ENCODE measurements at regions not wholly inside any gene's neighbourhood (a gene's known extent, or its start where the extent isn't known, plus 50 kb on each side); places are given as distances from the start of the nearest gene placed in this dataset.

- Histone ChIP-seq H2AFZ (ENCODE audit: low read depth, low read length) (no peak overlapping the region), H3K4me2 (ENCODE audit: insufficient read depth, low read length) (no peak overlapping the region), H3K79me2 (ENCODE audit: insufficient read depth, low read length) (no peaks in the 10 kb centered on the region), H4K20me1 (ENCODE audit: insufficient read depth, low read length) (no peaks in the 10 kb centered on the region), H3K27ac (ENCODE audit: low read length) (no peak overlapping the region), H3K4me1 (ENCODE audit: insufficient read depth, low read length) (no peaks in the 10 kb centered on the region), H3K9me3 (ENCODE audit: insufficient read depth, low read length, severe bottlenecking) (no peaks in the 10 kb centered on the region), H3K27me3 (ENCODE audit: insufficient read depth, low read length, poor library complexity) (no peaks in the 10 kb centered on the region), H3K4me3 (ENCODE audit: low read depth in 1 of 2, low read length in 2 of 2) (no peak overlapping the region), H3K36me3 (ENCODE audit: insufficient read depth, low read length) (no peaks in the 10 kb centered on the region), H3K9ac (ENCODE audit: low read depth, low read length) (no peak overlapping the region)
- TF ChIP-seq EZH2 (IDR thresholded peaks at IDR 0.05; ENCODE audit: borderline replicate concordance, low read depth, low read length, severe bottlenecking): no peak
- TF ChIP-seq, protein P1, sequence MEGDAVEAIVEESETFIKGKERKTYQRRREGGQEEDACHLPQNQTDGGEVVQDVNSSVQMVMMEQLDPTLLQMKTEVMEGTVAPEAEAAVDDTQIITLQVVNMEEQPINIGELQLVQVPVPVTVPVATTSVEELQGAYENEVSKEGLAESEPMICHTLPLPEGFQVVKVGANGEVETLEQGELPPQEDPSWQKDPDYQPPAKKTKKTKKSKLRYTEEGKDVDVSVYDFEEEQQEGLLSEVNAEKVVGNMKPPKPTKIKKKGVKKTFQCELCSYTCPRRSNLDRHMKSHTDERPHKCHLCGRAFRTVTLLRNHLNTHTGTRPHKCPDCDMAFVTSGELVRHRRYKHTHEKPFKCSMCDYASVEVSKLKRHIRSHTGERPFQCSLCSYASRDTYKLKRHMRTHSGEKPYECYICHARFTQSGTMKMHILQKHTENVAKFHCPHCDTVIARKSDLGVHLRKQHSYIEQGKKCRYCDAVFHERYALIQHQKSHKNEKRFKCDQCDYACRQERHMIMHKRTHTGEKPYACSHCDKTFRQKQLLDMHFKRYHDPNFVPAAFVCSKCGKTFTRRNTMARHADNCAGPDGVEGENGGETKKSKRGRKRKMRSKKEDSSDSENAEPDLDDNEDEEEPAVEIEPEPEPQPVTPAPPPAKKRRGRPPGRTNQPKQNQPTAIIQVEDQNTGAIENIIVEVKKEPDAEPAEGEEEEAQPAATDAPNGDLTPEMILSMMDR (IDR thresholded peaks at IDR 0.05; ENCODE audit: borderline replicate concordance, extremely low read depth, low read length, poor library complexity, severe bottlenecking): no peak
- ATAC-seq (ENCODE audit: insufficient read depth, low read depth): no peak
- no peak for DNase-seq
These were observed 205.2 kb downstream of the SP3 start for GRCh38 chr2:173759959-173760358.

GRCh38 chr2:173760553-173760952 is 204.6 kb downstream of the SP3 start:
- H3K4me2 ChIP-seq (ENCODE audit: insufficient read depth, low read length): no peak overlapping the region
- H3K27ac ChIP-seq (ENCODE audit: low read length): no peak overlapping the region
- no peak overlapping the region for H3K9ac ChIP-seq (ENCODE audit: low read depth, low read length)
- H3K27me3 ChIP-seq (ENCODE audit: insufficient read depth, low read length, poor library complexity): no peaks in the 10 kb centered on the region
- TF ChIP-seq EZH2 (IDR thresholded peaks at IDR 0.05; ENCODE audit: borderline replicate concordance, low read depth, low read length, severe bottlenecking): no peak
- TF ChIP-seq, protein P1 (IDR thresholded peaks at IDR 0.05; ENCODE audit: borderline replicate concordance, extremely low read depth, low read length, poor library complexity, severe bottlenecking): no peak
- no peak overlapping the region for H3K4me3 ChIP-seq (ENCODE audit: low read depth in 1 of 2, low read length in 2 of 2)
- DNase-seq (no peak), ATAC-seq (ENCODE audit: insufficient read depth, low read depth) (no peak)
- H3K9me3 ChIP-seq (ENCODE audit: insufficient read depth, low read length, severe bottlenecking): no peaks in the 10 kb centered on the region
- H3K79me2 ChIP-seq (ENCODE audit: insufficient read depth, low read length): no peaks in the 10 kb centered on the region
- H4K20me1 ChIP-seq (ENCODE audit: insufficient read depth, low read length): no peaks in the 10 kb centered on the region
- H2AFZ ChIP-seq (ENCODE audit: low read depth, low read length): no peak overlapping the region
- no peaks in the 10 kb centered on the region for H3K4me1 ChIP-seq (ENCODE audit: insufficient read depth, low read length)
- no peaks in the 10 kb centered on the region for H3K36me3 ChIP-seq (ENCODE audit: insufficient read depth, low read length)

DNA sequence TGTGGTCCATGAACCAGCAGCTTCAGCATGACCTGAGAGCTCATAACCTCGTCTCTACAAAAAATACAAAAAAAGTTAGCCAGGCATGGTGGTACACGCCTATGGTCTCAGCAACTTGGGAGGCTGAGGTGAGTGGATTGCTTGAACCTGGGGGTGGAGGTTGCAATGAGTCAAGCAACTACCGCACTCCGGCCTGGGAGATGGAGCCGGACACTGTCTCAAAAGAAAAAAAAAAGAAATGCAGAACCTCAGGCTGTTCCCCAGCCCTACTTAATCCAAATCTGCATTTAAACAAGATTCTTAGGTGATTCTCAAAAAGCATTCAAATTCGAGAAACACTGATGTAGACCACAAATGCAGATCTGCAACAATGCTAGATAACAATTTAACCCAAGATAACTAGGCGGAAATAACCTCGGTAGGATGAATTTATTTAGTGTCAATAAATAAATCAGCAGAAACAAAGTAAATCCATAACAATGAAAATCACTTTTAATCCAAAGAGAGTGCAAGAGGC is 203.5 kb downstream of the SP3 start:
- Histone ChIP-seq H3K27me3 (ENCODE audit: insufficient read depth, low read length, poor library complexity) (no peaks in the 10 kb centered on the region), H3K36me3 (ENCODE audit: insufficient read depth, low read length) (no peaks in the 10 kb centered on the region), H4K20me1 (ENCODE audit: insufficient read depth, low read length) (no peaks in the 10 kb centered on the region), H3K4me3 (ENCODE audit: low read depth in 1 of 2, low read length in 2 of 2) (no peak overlapping the region), H3K9me3 (ENCODE audit: insufficient read depth, low read length, severe bottlenecking) (no peaks in the 10 kb centered on the region), H3K9ac (ENCODE audit: low read depth, low read length) (no peak overlapping the region), H3K4me1 (ENCODE audit: insufficient read depth, low read length) (no peaks in the 10 kb centered on the region), H3K4me2 (ENCODE audit: insufficient read depth, low read length) (no peak overlapping the region), H2AFZ (ENCODE audit: low read depth, low read length) (no peak overlapping the region), H3K79me2 (ENCODE audit: insufficient read depth, low read length) (no peaks in the 10 kb centered on the region), H3K27ac (ENCODE audit: low read length) (no peak overlapping the region)
- TF ChIP-seq, protein P1 (IDR thresholded peaks at IDR 0.05; ENCODE audit: borderline replicate concordance, extremely low read depth, low read length, poor library complexity, severe bottlenecking): no peak
- no peak for TF ChIP-seq EZH2 (IDR thresholded peaks at IDR 0.05; ENCODE audit: borderline replicate concordance, low read depth, low read length, severe bottlenecking)
- DNase-seq (no peak), ATAC-seq (ENCODE audit: insufficient read depth, low read depth) (no peak)

DNA sequence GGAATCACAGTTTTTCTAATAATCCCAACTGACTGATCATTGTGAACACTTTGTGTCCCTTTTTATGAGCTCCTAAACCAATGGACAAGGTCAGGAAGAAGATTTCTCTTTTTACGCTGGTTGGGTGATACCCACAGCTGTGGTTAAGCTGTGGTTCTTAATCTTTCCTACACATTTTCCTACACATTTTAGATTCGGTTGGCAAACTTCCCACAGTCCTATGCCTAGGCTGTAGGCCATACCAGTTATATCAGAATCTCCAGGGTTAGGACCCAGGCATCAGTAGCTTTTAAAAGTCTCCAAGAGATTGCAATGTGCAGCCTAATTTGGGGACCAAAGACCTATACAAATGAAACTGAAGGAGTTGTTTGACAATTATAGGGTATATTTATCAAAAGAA is 203.0 kb downstream of the SP3 start:
- DNase-seq: no peak

More for the DNA sequence above, 203.0 kb downstream of the SP3 start:
- Histone ChIP-seq H3K4me2 (ENCODE audit: insufficient read depth, low read length) (no peak overlapping the region), H3K27ac (ENCODE audit: low read length) (no peak overlapping the region), H3K9ac (ENCODE audit: low read depth, low read length) (no peak overlapping the region), H3K27me3 (ENCODE audit: insufficient read depth, low read length, poor library complexity) (no peaks in the 10 kb centered on the region), H3K36me3 (ENCODE audit: insufficient read depth, low read length) (no peaks in the 10 kb centered on the region), H4K20me1 (ENCODE audit: insufficient read depth, low read length) (no peaks in the 10 kb centered on the region), H3K79me2 (ENCODE audit: insufficient read depth, low read length) (no peaks in the 10 kb centered on the region), H3K4me1 (ENCODE audit: insufficient read depth, low read length) (no peaks in the 10 kb centered on the region), H3K4me3 (ENCODE audit: low read depth in 1 of 2, low read length in 2 of 2) (no peak overlapping the region), H2AFZ (ENCODE audit: low read depth, low read length) (no peak overlapping the region), H3K9me3 (ENCODE audit: insufficient read depth, low read length, severe bottlenecking) (no peaks in the 10 kb centered on the region)
- no peak for ATAC-seq (ENCODE audit: insufficient read depth, low read depth)
- TF ChIP-seq, protein P1 (IDR thresholded peaks at IDR 0.05; ENCODE audit: borderline replicate concordance, extremely low read depth, low read length, poor library complexity, severe bottlenecking): no peak
- no peak for TF ChIP-seq EZH2 (IDR thresholded peaks at IDR 0.05; ENCODE audit: borderline replicate concordance, low read depth, low read length, severe bottlenecking)

Data from DND-41 (cell line).